ENCODE measurements at regions not wholly inside any gene's neighbourhood (a gene's known extent, or its start where the extent isn't known, plus 50 kb on each side); places are given as distances from the start of the nearest gene placed in this dataset.

GRCh38 chr2:13584020-13584419 is 867.3 kb downstream of the TRIB2 start:
- no peaks in the 10 kb centered on the region for H3K27me3 ChIP-seq
- H3K27ac ChIP-seq, result no peak overlapping the region
- H3K36me3 ChIP-seq, result no peaks in the 10 kb centered on the region
- no peak for DNase-seq (ENCODE audit: low spot score in 2 of 2)
- no peaks in the 10 kb centered on the region for H3K4me1 ChIP-seq
- no peaks in the 10 kb centered on the region for H3K9me3 ChIP-seq
- TF ChIP-seq, protein P1, sequence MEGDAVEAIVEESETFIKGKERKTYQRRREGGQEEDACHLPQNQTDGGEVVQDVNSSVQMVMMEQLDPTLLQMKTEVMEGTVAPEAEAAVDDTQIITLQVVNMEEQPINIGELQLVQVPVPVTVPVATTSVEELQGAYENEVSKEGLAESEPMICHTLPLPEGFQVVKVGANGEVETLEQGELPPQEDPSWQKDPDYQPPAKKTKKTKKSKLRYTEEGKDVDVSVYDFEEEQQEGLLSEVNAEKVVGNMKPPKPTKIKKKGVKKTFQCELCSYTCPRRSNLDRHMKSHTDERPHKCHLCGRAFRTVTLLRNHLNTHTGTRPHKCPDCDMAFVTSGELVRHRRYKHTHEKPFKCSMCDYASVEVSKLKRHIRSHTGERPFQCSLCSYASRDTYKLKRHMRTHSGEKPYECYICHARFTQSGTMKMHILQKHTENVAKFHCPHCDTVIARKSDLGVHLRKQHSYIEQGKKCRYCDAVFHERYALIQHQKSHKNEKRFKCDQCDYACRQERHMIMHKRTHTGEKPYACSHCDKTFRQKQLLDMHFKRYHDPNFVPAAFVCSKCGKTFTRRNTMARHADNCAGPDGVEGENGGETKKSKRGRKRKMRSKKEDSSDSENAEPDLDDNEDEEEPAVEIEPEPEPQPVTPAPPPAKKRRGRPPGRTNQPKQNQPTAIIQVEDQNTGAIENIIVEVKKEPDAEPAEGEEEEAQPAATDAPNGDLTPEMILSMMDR (IDR thresholded peaks at IDR 0.05), result no peak
- intact Hi-C loops (cut with DNase I), result no loop called here
- no peak overlapping the region for H3K4me3 ChIP-seq

GRCh38 chr2:13585732-13586131 is 869.0 kb downstream of the TRIB2 start:
- Histone ChIP-seq H3K4me1 (no peaks in the 10 kb centered on the region), H3K27me3 (no peaks in the 10 kb centered on the region), H3K27ac (no peak overlapping the region), H3K9me3 (no peaks in the 10 kb centered on the region), H3K36me3 (no peaks in the 10 kb centered on the region), H3K4me3 (no peak overlapping the region)
- TF ChIP-seq, protein P1 (IDR thresholded peaks at IDR 0.05), result no peak
- intact Hi-C loops (cut with DNase I), result no loop called here
- no peak for DNase-seq (ENCODE audit: low spot score in 2 of 2)

GRCh38 chr2:13596233-13596632 is 879.5 kb downstream of the TRIB2 start:
- TF ChIP-seq, protein P1 (IDR thresholded peaks at IDR 0.05), result no peak
- no peak overlapping the region for H3K4me3 ChIP-seq
- intact Hi-C loops (cut with DNase I), result no loop called here
- H3K36me3 ChIP-seq, result no peaks in the 10 kb centered on the region
- H3K27ac ChIP-seq, result no peak overlapping the region
- H3K4me1 ChIP-seq, result no peaks in the 10 kb centered on the region
- DNase-seq (ENCODE audit: low spot score in 2 of 2), result no peak
- no peaks in the 10 kb centered on the region for H3K9me3 ChIP-seq
- H3K27me3 ChIP-seq, result no peaks in the 10 kb centered on the region

DNA sequence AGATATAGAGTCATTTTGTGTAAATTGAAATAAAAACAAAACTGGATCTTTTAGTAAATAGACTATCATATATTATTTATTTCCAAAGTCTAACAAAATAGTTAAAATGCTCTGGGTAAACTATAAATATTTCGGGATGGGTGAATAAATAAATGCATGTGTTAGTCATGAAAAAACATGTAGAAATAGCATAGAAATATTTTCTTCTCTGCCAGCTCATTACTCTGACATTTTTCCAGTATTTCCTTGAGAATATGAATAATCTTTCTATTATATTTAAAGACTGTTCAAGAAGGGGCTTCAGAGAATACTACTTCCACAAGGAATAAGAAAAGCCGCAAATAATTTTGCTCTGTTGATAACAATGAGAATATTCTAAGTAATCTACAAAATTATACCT is 880.4 kb downstream of the TRIB2 start:
- intact Hi-C loops (cut with DNase I), result no loop called here
- H3K27me3 ChIP-seq, result no peaks in the 10 kb centered on the region
- no peaks in the 10 kb centered on the region for H3K36me3 ChIP-seq
- no peak for DNase-seq (ENCODE audit: low spot score in 2 of 2)
- no peak overlapping the region for H3K27ac ChIP-seq
- no peak overlapping the region for H3K4me3 ChIP-seq
- TF ChIP-seq, protein P1 (IDR thresholded peaks at IDR 0.05), result no peak
- no peaks in the 10 kb centered on the region for H3K9me3 ChIP-seq
- no peaks in the 10 kb centered on the region for H3K4me1 ChIP-seq

- Histone ChIP-seq H3K27me3 (no peaks in the 10 kb centered on the region), H3K27ac (no peak overlapping the region), H3K36me3 (no peaks in the 10 kb centered on the region), H3K4me3 (no peak overlapping the region), H3K9me3 (no peaks in the 10 kb centered on the region), H3K4me1 (no peaks in the 10 kb centered on the region)
- no peak for DNase-seq (ENCODE audit: low spot score in 2 of 2)
- TF ChIP-seq, protein P1 (IDR thresholded peaks at IDR 0.05), result no peak
- intact Hi-C loops (cut with DNase I), result no loop called here
These were observed 884.8 kb downstream of the TRIB2 start for GRCh38 chr2:13601506-13601905.

DNA sequence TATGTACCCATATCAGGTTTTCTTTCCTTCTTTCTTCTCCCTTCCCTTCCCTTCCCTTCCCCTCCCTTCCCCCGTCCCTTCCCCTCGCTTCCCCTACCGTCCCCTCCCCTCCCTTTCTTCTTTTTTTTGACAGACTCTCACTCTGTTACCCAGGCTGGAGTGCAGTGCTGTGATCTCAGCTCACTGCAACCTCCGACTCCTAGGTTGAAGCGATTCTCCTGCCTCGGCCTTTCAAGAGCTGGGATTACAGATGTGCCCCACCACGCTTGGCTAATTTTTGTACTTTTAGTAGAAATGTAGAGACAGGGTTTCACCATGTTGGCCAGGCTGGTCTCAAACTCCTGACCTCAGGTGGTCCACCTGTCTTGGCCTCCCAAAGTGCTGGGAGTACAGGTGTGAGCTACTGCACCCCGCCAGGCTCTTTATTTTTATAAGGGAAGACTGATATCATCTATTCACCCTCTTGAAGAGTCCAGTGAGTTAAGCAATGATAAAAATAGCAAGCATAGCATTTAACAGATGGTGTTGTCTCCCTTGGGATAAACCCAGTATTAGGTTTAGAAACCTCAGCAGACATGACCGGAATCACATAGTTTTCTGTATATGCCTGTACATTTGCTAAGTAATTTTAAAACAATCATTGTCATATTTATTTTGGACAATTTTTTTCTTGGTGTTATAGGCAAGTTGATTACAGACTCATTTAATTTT is 888.4 kb downstream of the TRIB2 start:
- no peak overlapping the region for H3K27ac ChIP-seq
- no peak overlapping the region for H3K4me3 ChIP-seq
- H3K36me3 ChIP-seq, result no peaks in the 10 kb centered on the region
- intact Hi-C loops (cut with DNase I), result no loop called here
- no peaks in the 10 kb centered on the region for H3K9me3 ChIP-seq
- H3K4me1 ChIP-seq, result no peaks in the 10 kb centered on the region
- no peaks in the 10 kb centered on the region for H3K27me3 ChIP-seq
- no peak for DNase-seq (ENCODE audit: low spot score in 2 of 2)
- TF ChIP-seq, protein P1 (IDR thresholded peaks at IDR 0.05), result no peak
